ENCODE measurements at regions not wholly inside any gene's neighbourhood (a gene's known extent, or its start where the extent isn't known, plus 50 kb on each side); places are given as distances from the start of the nearest gene placed in this dataset.

GRCh38 chr2:163231666-163232065 lies 393.1 kb upstream of the KCNH7 start:
- intact Hi-C loops (cut with micrococcal nuclease), result no loop called here
- no CpG with 5 or more reads among the region's 1 CpG for WGBS (ENCODE audit: insufficient coverage)
- Mint-ChIP-seq H3K4me3 (no peak overlapping the region), H3K27me3 (ENCODE audit: low read depth in 3 of 3) (peaks cover 0 to 2% (median 0%) of the 10 kb centered on the region in 3 donors), H3K9me3 (peaks cover 0 to 8% (median 2%) of the 10 kb centered on the region in 7 donors), H3K27ac (peak overlapping the region in 1 of 7 donors; percentile 9), H3K4me1 (no peaks in the 10 kb centered on the region), H3K36me3 (no peaks in the 10 kb centered on the region)
- H3K79me2 ChIP-seq (ENCODE audit: insufficient read depth, low read length), result no peaks in the 10 kb centered on the region
- no peak overlapping the region for H3K4me3 ChIP-seq (replicated peaks in 1 of 3; ENCODE audit: low read depth in 2 of 3, low read length in 3 of 3)
- no peak overlapping the region for H3K27ac ChIP-seq (ENCODE audit: low read depth in 1 of 2, low read length in 2 of 2)
- no peak for DNase-seq
- no peaks in the 10 kb centered on the region for H3K9me3 ChIP-seq (replicated peaks in 1 of 2; ENCODE audit: control insufficient read depth in 1 of 2, insufficient read depth in 1 of 2, low read length in 2 of 2)
- no peaks in the 10 kb centered on the region for H3K36me3 ChIP-seq (replicated peaks in 1 of 2; ENCODE audit: control insufficient read depth in 1 of 2, insufficient read depth in 2 of 2, low read length in 2 of 2)
- H3K4me1 ChIP-seq (ENCODE audit: control insufficient read depth in 1 of 2, insufficient read depth in 2 of 2, low read length in 2 of 2), result no peaks in the 10 kb centered on the region
- no peak overlapping the region for H3K9ac ChIP-seq (ENCODE audit: insufficient read depth, low read length, poor library complexity, severe bottlenecking)
- H3K4me2 ChIP-seq (replicated peaks; ENCODE audit: extremely low read depth, low read length, poor library complexity, severe bottlenecking), result no peak overlapping the region
- no peaks in the 10 kb centered on the region for H4K20me1 ChIP-seq (ENCODE audit: insufficient read depth, low read length)
- no peak for TF ChIP-seq CTCF (IDR thresholded peaks at IDR 0.05)
- H2AFZ ChIP-seq (ENCODE audit: insufficient read depth, low read depth, low read length, poor library complexity, severe bottlenecking), result no peak overlapping the region
- no peaks in the 10 kb centered on the region for H3K27me3 ChIP-seq (ENCODE audit: control insufficient read depth in 2 of 2, insufficient read depth in 2 of 2, low read length in 2 of 2)

DNA sequence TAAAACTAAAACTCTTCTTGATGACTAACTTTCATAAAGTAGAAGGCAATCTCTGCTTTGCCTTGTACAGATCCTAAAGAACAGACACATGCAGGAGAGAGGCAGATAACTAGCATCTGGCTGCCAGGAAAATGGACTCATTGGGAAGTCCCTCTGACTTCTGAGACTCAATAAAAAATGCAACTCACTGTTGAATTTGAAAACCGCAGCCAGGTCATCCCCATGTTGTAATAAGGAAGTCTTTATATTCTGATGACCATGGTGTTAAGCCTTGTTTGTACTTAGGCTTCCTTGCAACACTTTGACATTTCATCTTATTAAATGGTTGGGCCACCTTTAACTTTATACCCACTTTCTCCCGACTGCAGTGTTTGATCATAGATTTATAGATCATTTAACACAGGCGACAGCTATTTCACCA lies 375.1 kb upstream of the KCNH7 start:
- no peak overlapping the region for H3K9ac ChIP-seq (ENCODE audit: insufficient read depth, low read length, poor library complexity, severe bottlenecking)
- H3K4me1 Mint-ChIP-seq, result no peaks in the 10 kb centered on the region
- H3K27me3 ChIP-seq (ENCODE audit: control insufficient read depth in 2 of 2, insufficient read depth in 2 of 2, low read length in 2 of 2), result no peaks in the 10 kb centered on the region
- no peak overlapping the region for H2AFZ ChIP-seq (ENCODE audit: insufficient read depth, low read depth, low read length, poor library complexity, severe bottlenecking)
- no peak overlapping the region for H3K4me3 Mint-ChIP-seq
- H3K36me3 Mint-ChIP-seq, result no peaks in the 10 kb centered on the region
- H3K9me3 ChIP-seq (replicated peaks in 1 of 2; ENCODE audit: control insufficient read depth in 1 of 2, insufficient read depth in 1 of 2, low read length in 2 of 2), result no peaks in the 10 kb centered on the region
- no peak for TF ChIP-seq CTCF (IDR thresholded peaks at IDR 0.05)
- no peak for DNase-seq
- H3K4me3 ChIP-seq (replicated peaks in 1 of 3; ENCODE audit: low read depth in 2 of 3, low read length in 3 of 3), result no peak overlapping the region
- no peak overlapping the region for H3K27ac ChIP-seq (ENCODE audit: low read depth in 1 of 2, low read length in 2 of 2)
- H3K36me3 ChIP-seq (replicated peaks in 1 of 2; ENCODE audit: control insufficient read depth in 1 of 2, insufficient read depth in 2 of 2, low read length in 2 of 2), result no peaks in the 10 kb centered on the region
- no peaks in the 10 kb centered on the region for H4K20me1 ChIP-seq (ENCODE audit: insufficient read depth, low read length)
- peaks cover 0 to 3% (median 2%) of the 10 kb centered on the region in 7 donors for H3K9me3 Mint-ChIP-seq
- H3K4me2 ChIP-seq (replicated peaks; ENCODE audit: extremely low read depth, low read length, poor library complexity, severe bottlenecking), result no peak overlapping the region
- intact Hi-C loops (cut with micrococcal nuclease), result no loop called here
- H3K79me2 ChIP-seq (ENCODE audit: insufficient read depth, low read length), result no peaks in the 10 kb centered on the region
- WGBS (ENCODE audit: insufficient coverage), result no CpG with 5 or more reads among the region's 3 CpGs
- no peaks in the 10 kb centered on the region for H3K4me1 ChIP-seq (ENCODE audit: control insufficient read depth in 1 of 2, insufficient read depth in 2 of 2, low read length in 2 of 2)
- H3K27me3 Mint-ChIP-seq (ENCODE audit: low read depth in 3 of 3), result no peaks in the 10 kb centered on the region
- H3K27ac Mint-ChIP-seq, result no peak overlapping the region

All from CD14-positive monocyte (primary cell).